ENCODE measurements at regions not wholly inside any gene's neighbourhood (a gene's known extent, or its start where the extent isn't known, plus 50 kb on each side); places are given as distances from the start of the nearest gene placed in this dataset.

DNA sequence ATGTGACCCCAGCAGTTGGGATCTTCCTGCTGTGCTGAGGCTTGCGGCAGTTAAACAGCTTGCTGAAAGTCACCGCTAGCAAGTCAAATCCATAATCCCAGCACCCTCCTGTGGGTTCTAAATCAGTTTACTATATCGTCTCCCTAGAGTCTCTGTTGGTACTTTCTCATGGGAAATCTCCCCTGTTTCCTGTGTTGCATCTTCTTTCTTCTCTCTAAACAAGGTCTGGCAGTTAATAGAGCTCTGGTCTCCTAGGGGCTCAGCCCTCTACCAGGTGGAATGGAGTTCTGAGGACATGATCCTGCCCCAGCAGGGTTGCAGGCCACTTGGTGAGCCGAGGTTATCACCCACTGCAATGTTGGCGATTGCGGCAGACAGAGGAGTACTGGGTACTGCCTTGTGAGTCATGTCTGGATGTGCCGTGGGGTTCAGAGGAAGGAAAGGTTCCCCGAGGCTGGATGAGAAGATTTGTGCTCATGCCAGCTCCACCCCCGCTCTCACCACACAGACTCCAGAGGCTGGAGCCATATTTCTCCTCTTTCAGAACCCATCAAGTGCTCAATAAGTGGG, 59.4 kb upstream of the SIX2 start:
- TF ChIP-seq, protein P1, sequence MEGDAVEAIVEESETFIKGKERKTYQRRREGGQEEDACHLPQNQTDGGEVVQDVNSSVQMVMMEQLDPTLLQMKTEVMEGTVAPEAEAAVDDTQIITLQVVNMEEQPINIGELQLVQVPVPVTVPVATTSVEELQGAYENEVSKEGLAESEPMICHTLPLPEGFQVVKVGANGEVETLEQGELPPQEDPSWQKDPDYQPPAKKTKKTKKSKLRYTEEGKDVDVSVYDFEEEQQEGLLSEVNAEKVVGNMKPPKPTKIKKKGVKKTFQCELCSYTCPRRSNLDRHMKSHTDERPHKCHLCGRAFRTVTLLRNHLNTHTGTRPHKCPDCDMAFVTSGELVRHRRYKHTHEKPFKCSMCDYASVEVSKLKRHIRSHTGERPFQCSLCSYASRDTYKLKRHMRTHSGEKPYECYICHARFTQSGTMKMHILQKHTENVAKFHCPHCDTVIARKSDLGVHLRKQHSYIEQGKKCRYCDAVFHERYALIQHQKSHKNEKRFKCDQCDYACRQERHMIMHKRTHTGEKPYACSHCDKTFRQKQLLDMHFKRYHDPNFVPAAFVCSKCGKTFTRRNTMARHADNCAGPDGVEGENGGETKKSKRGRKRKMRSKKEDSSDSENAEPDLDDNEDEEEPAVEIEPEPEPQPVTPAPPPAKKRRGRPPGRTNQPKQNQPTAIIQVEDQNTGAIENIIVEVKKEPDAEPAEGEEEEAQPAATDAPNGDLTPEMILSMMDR (IDR thresholded peaks at IDR 0.05; ENCODE audit: insufficient read depth, low read length): no peak
- TF ChIP-seq SPI1 (IDR thresholded peaks at IDR 0.05; ENCODE audit: borderline replicate concordance, low read depth) (no peak), POLR2AphosphoS5 (IDR thresholded peaks at IDR 0.05; ENCODE audit: low read depth) (no peak), GABPA (IDR thresholded peaks at IDR 0.05; ENCODE audit: low read depth) (no peak)
- TF ChIP-seq, protein P2, sequence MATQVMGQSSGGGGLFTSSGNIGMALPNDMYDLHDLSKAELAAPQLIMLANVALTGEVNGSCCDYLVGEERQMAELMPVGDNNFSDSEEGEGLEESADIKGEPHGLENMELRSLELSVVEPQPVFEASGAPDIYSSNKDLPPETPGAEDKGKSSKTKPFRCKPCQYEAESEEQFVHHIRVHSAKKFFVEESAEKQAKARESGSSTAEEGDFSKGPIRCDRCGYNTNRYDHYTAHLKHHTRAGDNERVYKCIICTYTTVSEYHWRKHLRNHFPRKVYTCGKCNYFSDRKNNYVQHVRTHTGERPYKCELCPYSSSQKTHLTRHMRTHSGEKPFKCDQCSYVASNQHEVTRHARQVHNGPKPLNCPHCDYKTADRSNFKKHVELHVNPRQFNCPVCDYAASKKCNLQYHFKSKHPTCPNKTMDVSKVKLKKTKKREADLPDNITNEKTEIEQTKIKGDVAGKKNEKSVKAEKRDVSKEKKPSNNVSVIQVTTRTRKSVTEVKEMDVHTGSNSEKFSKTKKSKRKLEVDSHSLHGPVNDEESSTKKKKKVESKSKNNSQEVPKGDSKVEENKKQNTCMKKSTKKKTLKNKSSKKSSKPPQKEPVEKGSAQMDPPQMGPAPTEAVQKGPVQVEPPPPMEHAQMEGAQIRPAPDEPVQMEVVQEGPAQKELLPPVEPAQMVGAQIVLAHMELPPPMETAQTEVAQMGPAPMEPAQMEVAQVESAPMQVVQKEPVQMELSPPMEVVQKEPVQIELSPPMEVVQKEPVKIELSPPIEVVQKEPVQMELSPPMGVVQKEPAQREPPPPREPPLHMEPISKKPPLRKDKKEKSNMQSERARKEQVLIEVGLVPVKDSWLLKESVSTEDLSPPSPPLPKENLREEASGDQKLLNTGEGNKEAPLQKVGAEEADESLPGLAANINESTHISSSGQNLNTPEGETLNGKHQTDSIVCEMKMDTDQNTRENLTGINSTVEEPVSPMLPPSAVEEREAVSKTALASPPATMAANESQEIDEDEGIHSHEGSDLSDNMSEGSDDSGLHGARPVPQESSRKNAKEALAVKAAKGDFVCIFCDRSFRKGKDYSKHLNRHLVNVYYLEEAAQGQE (IDR thresholded peaks at IDR 0.05; ENCODE audit: insufficient replicate concordance, low read depth): no peak
